OCI-LY1 (cell line): ENCODE measurements at regions not wholly inside any gene's neighbourhood (a gene's known extent, or its start where the extent isn't known, plus 50 kb on each side); places are given as distances from the start of the nearest gene placed in this dataset.
A peak's percentile ranks its signal among the peaks of the same experiment; 100 is the strongest.

Source experiments
- H2AFZ ChIP-seq: fragments of 200-600 bp; sonication (generic), shearing (Covaris generic); 2 replicates; pipeline ENCODE4 v1.6.0; 2014; ENCODE audit warnings: antibody characterized with exemption, mild to moderate bottlenecking, low read length
- H3F3A ChIP-seq: fragments of 200-600 bp; sonication (generic), shearing (Covaris generic); 2 replicates; pipeline ENCODE4 v1.6.0; 2014; ENCODE audit warnings: mild to moderate bottlenecking, antibody characterized with exemption, low read length, moderate library complexity; ENCODE audit not compliant: insufficient read depth
- H3K27ac ChIP-seq: fragments of 200-600 bp; sonication (generic); 2 replicates; pipeline ENCODE4 v1.5.1; 2014; ENCODE audit warnings: low read length, mixed run types, mild to moderate bottlenecking, low read depth; ENCODE audit not compliant: poor library complexity, severe bottlenecking
- H3K27me3 ChIP-seq: fragments of 200-600 bp; sonication (generic); 2 replicates; pipeline ENCODE4 v1.6.0; 2014; ENCODE audit warnings: antibody characterized with exemption, mild to moderate bottlenecking, low read length, moderate library complexity; ENCODE audit not compliant: insufficient read depth
- H3K36me3 ChIP-seq: fragments of 200-600 bp; sonication (generic); 2 replicates; pipeline ENCODE4 v1.6.1; 2014; ENCODE audit warnings: mild to moderate bottlenecking, antibody characterized with exemption, low read length, moderate library complexity, mixed read lengths; ENCODE audit not compliant: insufficient read depth
- H3K4me1 ChIP-seq: fragments of 200-600 bp; sonication (generic); 2 replicates; pipeline ENCODE4 v1.5.1; 2014; ENCODE audit warnings: mild to moderate bottlenecking, low read length, moderate library complexity; ENCODE audit not compliant: insufficient read depth, severe bottlenecking
- H3K4me2 ChIP-seq: fragments of 200-600 bp; sonication (generic), shearing (Covaris generic); 2 replicates; pipeline ENCODE4 v1.6.1; 2014; ENCODE audit warnings: low read length
- H3K4me3 ChIP-seq: fragments of 200-600 bp; sonication (generic); 2 replicates; pipeline ENCODE4 v1.5.1; 2014; ENCODE audit warnings: low read length, low read depth, mild to moderate bottlenecking, mixed read lengths; ENCODE audit not compliant: poor library complexity, severe bottlenecking
- H3K79me2 ChIP-seq: fragments of 200-600 bp; shearing (Covaris generic); 2 replicates; pipeline ENCODE4 v1.6.1; 2016; ENCODE audit warnings: mixed run types, low read length, mixed read lengths; ENCODE audit not compliant: insufficient read depth
- H3K9ac ChIP-seq: fragments of 200-600 bp; sonication (generic), shearing (Covaris generic); 2 replicates; pipeline ENCODE4 v1.6.1; 2014; ENCODE audit warnings: mild to moderate bottlenecking, low read length, mixed read lengths
- H3K9me2 ChIP-seq: fragments of 200-600 bp; sonication (generic), shearing (Covaris generic); 2 replicates; pipeline ENCODE4 v1.6.1; 2014; ENCODE audit warnings: low read depth, mild to moderate bottlenecking, low read length, mixed read lengths
- H3K9me3 ChIP-seq: fragments of 200-600 bp; shearing (Covaris generic); 2 replicates; pipeline ENCODE4 v1.6.1; 2014; ENCODE audit warnings: low read length, mixed read lengths
- H4K20me1 ChIP-seq: fragments of 200-600 bp; sonication (generic), shearing (Covaris generic); 2 replicates; pipeline ENCODE4 v1.6.0; 2016; ENCODE audit warnings: mild to moderate bottlenecking, low read length; ENCODE audit not compliant: insufficient read depth
- EZH2 ChIP-seq: fragments of 200-600 bp; sonication (generic), shearing (Covaris generic); IDR thresholded peaks from 2 replicates; pipeline ENCODE4 v1.8.0; 2017; ENCODE audit warnings: borderline replicate concordance, mixed run types, mild to moderate bottlenecking, antibody characterized with exemption, low read length, moderate library complexity, mixed read lengths
- TF ChIP-seq, protein P1 (sequence below): fragments of 200-600 bp; sonication (generic), shearing (Covaris generic); IDR thresholded peaks from 2 replicates; pipeline ENCODE4 v1.5.1; 2017; ENCODE audit warnings: mild to moderate bottlenecking, antibody characterized with exemption, low read length, moderate library complexity, mixed read lengths

DNA sequence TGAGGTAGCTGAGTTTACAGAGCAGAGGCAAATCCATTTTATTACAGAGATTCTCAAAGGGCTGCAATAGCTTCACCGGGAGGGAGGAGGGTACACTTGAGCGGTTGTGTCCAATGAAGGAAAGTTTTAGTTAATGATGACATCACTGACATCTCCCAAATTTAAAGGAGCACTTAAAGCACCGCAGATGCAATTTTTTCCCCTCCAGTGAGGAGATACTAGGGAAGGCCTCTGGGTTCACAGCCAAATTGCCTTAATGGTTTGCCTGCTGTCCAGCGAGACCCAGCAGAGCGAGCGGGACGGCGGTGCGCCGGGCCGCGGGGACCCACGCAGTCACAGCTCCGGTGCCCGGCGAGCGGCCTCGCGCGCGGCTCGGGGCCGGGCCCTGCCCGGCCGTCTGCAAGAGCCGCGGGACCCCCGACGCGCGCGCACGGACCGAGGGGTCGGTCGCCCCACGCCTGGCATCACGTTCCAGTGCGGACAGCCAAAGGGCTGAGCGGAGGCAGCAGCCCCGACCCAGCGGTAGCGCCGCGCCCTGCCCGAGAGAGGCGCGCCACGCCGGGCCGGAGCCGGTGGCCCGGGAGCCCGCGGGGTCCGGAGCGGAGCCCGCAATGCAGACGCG lies 160.5 kb upstream of the CHRNA7 start:
- no peak overlapping the region for H3K4me3 ChIP-seq
- H2AFZ ChIP-seq = no peak overlapping the region
- H3K9me3 ChIP-seq = no peaks in the 10 kb centered on the region
- no peaks in the 10 kb centered on the region for H3K79me2 ChIP-seq
- H3K27ac ChIP-seq = no peak overlapping the region
- no peaks in the 10 kb centered on the region for H3K36me3 ChIP-seq
- H3K4me1 ChIP-seq = peaks cover 7% of the 10 kb centered on the region
- no peaks in the 10 kb centered on the region for H4K20me1 ChIP-seq
- peaks cover 5% of the 10 kb centered on the region; the same call in 1 of the 2 replicates for H3F3A ChIP-seq
- no peak overlapping the region for H3K9ac ChIP-seq
- TF ChIP-seq, protein P1, sequence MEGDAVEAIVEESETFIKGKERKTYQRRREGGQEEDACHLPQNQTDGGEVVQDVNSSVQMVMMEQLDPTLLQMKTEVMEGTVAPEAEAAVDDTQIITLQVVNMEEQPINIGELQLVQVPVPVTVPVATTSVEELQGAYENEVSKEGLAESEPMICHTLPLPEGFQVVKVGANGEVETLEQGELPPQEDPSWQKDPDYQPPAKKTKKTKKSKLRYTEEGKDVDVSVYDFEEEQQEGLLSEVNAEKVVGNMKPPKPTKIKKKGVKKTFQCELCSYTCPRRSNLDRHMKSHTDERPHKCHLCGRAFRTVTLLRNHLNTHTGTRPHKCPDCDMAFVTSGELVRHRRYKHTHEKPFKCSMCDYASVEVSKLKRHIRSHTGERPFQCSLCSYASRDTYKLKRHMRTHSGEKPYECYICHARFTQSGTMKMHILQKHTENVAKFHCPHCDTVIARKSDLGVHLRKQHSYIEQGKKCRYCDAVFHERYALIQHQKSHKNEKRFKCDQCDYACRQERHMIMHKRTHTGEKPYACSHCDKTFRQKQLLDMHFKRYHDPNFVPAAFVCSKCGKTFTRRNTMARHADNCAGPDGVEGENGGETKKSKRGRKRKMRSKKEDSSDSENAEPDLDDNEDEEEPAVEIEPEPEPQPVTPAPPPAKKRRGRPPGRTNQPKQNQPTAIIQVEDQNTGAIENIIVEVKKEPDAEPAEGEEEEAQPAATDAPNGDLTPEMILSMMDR = no peak
- H3K9me2 ChIP-seq = no peaks in the 10 kb centered on the region
- no peaks in the 10 kb centered on the region; the same call in 1 of the 2 replicates for H3K27me3 ChIP-seq
- no peak overlapping the region for H3K4me2 ChIP-seq

DNA sequence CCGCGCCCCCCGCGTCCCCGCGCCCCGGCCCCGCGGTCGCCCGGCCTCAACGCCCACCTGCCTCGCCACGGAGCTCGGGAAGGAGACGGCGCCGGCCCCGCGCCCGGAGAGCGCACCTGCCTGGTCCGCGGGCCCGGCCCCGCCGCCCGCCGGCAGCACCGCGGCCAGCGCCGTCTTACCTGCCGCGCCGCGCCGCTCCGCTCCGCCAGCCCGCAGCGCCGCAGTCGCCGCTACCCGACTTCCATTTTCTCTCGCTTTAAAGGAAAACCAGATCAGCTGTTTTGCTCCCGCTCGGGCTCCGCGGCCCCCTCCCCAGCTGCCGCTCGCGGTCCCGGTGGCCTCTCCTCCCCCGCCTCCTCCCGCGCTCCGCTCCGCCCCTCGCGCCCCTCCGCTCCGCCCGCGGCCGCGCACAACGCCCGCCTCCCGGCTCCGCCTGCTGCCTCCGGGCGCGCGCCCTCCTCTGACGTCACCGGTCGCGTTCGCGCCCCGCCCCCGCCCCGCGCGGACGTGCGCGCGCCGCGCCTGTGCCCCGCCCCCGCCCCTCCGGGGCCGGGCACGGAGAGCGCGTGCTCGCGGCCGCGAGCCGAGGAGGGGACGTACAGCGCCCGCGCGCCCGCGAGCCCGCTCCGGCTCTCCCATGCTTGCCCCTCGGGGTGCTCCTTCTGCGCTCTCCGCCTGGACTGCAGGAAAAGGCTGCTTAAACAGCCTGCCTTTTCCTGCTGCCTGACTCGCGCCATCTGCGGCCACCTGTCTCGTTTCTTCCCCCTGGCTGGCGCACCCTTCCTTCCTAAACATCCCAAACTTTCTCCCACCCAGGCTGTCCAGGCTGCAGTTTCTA lies 159.8 kb upstream of the CHRNA7 start, which contains the start of gene OTUD7A:
Gene OTUD7A, minus strand, starts transcription at position 346 of the 838 bp plus-strand sequence.
- Histone ChIP-seq H3F3A (peaks cover 5% of the 10 kb centered on the region; the same call in 1 of the 2 replicates), H3K4me1 (peaks cover 7% of the 10 kb centered on the region), H3K9me2 (no peaks in the 10 kb centered on the region), H3K27ac (no peak within 1 kb of the TSS), H2AFZ (peak within 1 kb of the TSS; percentile 77), H3K36me3 (no peaks in the 10 kb centered on the region), H3K4me2 (peak within 1 kb of the TSS; percentile 83), H3K9me3 (no peaks in the 10 kb centered on the region), H3K9ac (peak within 1 kb of the TSS; percentile 58), H3K4me3 (peak within 1 kb of the TSS; percentile 64), H4K20me1 (no peaks in the 10 kb centered on the region), H3K27me3 (no peaks in the 10 kb centered on the region; the same call in 1 of the 2 replicates), H3K79me2 (no peaks in the 10 kb centered on the region)
- TF ChIP-seq, protein P1 = no peak
- TF ChIP-seq EZH2 = no peak

- no peaks in the 10 kb centered on the region for H4K20me1 ChIP-seq
- H2AFZ ChIP-seq = peak overlapping the region; percentile 77
- peak overlapping the region; percentile 64 for H3K4me3 ChIP-seq
- peak overlapping the region; percentile 83 for H3K4me2 ChIP-seq
- no peaks in the 10 kb centered on the region for H3K9me2 ChIP-seq
- H3K79me2 ChIP-seq = no peaks in the 10 kb centered on the region
- no peak for TF ChIP-seq EZH2
- TF ChIP-seq, protein P1 = no peak
- H3K27ac ChIP-seq = no peak overlapping the region
- H3F3A ChIP-seq = peaks cover 5% of the 10 kb centered on the region; the same call in 1 of the 2 replicates
- H3K9me3 ChIP-seq = no peaks in the 10 kb centered on the region
- peak overlapping the region; percentile 58 for H3K9ac ChIP-seq
- no peaks in the 10 kb centered on the region for H3K36me3 ChIP-seq
- H3K4me1 ChIP-seq = peaks cover 7% of the 10 kb centered on the region
- H3K27me3 ChIP-seq = no peaks in the 10 kb centered on the region; the same call in 1 of the 2 replicates
Measured at GRCh38 chr15:31871166-31871886, 159.0 kb upstream of the CHRNA7 start.
